ENCODE measurements at regions not wholly inside any gene's neighbourhood (a gene's known extent, or its start where the extent isn't known, plus 50 kb on each side); places are given as distances from the start of the nearest gene placed in this dataset.

DNA sequence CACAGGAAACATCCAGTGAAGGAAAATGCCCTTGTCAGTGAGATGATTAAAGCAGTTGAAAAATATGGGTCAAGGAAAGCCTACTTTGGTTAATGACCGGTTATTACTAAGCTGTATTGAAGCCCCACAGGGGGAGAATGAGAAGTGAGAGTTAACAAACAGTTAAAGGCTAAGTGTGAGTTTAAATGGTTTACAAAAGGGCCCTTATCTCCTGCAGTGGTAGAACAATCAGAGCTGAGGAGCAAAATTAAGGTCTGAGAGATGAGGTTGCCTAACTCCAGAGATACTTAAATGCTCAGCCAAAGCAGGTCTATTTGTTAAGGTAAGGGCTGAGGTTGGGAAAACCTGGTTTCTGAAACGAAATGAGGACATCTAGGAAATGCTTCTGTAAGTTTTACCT lies 75.1 kb upstream of the FER start:
- TF ChIP-seq, protein P1, sequence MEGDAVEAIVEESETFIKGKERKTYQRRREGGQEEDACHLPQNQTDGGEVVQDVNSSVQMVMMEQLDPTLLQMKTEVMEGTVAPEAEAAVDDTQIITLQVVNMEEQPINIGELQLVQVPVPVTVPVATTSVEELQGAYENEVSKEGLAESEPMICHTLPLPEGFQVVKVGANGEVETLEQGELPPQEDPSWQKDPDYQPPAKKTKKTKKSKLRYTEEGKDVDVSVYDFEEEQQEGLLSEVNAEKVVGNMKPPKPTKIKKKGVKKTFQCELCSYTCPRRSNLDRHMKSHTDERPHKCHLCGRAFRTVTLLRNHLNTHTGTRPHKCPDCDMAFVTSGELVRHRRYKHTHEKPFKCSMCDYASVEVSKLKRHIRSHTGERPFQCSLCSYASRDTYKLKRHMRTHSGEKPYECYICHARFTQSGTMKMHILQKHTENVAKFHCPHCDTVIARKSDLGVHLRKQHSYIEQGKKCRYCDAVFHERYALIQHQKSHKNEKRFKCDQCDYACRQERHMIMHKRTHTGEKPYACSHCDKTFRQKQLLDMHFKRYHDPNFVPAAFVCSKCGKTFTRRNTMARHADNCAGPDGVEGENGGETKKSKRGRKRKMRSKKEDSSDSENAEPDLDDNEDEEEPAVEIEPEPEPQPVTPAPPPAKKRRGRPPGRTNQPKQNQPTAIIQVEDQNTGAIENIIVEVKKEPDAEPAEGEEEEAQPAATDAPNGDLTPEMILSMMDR (IDR thresholded peaks at IDR 0.05), result no peak
- no peak for TF ChIP-seq POLR2A (IDR thresholded peaks at IDR 0.05)
